Right kidney (tissue), 1 donor: ENCODE measurements at regions not wholly inside any gene's neighbourhood (a gene's known extent, or its start where the extent isn't known, plus 50 kb on each side); places are given as distances from the start of the nearest gene placed in this dataset.

ENCODE experiments used
- DNase-seq: peaks from one replicate; pipeline ENCODE4 v3.0.0-alpha.2; 2016

DNA sequence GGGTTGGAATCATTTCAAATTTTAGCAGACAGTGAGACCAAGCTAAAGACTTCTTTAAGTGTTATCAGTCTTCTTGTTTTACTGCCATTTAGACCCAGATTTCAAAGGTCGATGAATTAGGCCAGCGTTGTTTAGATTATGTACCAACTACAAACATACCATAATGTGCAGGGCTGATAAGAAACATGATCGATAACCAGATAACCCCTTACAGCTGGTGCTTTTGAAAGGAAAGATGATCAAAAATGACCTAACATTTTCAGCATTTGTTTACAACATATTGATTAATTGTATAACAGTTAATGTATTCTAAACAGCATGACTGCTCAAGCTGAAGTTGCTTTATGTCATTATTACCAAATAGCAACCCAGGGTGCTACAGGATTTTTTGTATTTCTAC lies 400.4 kb upstream of the FAM241A start:
- no peak for DNase-seq

DNA sequence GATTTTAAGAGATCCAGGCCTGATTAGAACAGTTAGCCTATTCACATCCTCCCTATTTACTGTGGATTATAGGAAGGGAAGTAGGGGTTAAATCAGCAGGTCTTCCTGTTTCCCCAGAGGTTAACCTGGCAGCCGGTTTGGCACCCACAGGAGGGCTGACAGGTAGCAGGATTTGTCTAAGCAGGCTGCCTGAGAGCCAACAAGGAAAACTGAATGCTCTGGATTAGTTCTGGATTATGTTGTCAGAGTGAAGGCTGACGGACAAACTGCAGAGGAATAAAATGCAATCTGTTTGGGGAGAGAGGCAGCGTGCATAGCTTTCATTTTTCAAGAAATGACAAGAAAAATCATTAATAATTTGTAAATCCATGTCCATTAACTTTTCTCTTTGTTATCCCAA lies 397.1 kb upstream of the FAM241A start:
- DNase-seq: no peak

DNA sequence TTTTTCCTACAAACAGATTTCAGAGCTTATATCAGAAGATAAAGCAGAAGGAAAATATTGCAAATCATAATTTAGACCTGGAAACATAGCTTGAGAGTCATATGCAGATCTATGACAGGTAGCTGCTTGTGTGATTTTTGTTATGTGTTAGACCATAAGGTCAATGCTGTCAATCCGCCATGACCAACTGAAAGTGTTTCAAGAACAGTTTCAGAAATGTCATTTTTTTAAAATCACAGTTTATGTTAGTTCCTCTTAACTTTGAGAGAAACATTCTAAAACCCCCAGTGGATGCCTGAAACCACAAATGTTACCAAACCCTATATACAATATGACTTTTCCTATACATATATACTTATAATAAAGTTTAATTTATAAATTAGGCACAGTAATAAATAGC lies 391.3 kb upstream of the FAM241A start:
- no peak for DNase-seq

DNA sequence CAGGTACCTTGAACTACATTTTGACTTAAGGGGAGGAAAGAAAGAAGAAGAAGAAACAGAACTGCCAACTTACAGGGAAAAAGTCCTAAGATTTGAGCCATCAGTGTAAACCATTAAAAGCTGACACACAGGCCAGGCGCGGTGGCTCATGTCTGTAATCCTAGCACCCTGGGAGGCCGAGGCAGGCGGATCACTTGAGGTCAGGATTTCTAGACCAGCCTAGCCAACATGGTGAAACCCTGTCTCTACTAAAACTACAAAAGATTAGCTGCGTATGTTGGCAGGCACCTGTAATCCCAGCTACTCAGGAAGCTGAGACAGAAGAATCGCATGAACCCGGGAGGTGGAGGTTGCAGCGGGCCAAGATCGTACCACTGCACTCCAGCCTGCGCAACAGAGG lies 389.7 kb upstream of the FAM241A start:
- no peak for DNase-seq

DNA sequence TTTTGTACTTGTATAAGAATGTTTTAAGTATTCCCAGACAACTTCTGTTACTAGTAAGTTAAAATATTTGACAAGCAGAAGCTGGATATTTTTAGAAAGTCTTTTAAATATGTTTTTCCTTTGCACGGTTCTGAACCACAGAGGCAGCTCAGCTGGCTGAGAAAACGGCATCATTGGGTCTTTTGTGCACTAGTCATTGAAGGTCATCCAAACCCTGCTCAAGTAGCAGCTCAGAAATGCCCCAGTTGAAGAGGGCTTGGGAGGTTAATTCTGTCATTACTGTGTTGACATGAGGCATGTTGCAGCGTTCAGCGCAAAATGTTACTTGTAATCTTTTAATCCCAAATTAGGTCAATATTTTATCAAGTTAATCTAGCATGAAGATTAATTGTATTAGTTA lies 383.7 kb upstream of the FAM241A start:
- DNase-seq: no peak

DNA sequence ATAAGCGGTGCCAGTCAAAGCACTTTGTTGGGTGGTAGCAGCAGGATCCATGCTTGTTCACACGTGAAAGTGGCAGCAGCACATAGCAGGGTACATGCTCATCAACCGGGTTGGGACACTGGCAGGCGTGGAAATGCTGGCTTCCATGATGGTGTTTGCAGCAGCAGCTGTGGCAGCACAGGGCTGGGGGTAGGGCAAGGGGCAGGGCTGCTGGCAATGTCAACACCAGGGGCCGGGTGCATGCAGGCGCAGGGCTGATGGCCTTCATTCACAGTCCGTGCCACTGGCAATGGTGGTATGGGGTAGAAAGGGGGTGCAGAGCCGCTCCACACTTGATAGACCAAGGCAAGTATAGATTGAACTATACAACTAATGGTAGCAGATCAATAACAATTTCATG lies 374.7 kb upstream of the FAM241A start:
- no peak for DNase-seq

DNA sequence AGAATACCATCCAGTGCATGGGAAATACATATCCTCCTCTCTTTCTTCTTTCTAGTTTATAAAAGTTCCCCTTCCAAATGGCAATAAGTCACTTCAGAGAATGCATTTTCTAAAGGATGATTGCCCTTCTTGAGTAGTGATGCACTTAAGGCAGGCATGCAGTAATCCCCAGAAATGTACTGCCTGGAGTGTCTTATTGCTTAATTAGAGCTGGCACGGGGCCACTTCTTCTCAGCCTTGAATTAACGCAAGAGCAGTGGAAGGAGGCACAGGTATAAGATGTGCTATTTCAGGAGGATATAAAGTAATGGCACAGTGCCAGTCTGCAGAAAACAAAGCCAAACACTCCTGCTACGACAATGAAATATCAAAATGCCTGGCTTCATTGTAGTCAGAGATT lies 371.4 kb upstream of the FAM241A start:
- no peak for DNase-seq

DNA sequence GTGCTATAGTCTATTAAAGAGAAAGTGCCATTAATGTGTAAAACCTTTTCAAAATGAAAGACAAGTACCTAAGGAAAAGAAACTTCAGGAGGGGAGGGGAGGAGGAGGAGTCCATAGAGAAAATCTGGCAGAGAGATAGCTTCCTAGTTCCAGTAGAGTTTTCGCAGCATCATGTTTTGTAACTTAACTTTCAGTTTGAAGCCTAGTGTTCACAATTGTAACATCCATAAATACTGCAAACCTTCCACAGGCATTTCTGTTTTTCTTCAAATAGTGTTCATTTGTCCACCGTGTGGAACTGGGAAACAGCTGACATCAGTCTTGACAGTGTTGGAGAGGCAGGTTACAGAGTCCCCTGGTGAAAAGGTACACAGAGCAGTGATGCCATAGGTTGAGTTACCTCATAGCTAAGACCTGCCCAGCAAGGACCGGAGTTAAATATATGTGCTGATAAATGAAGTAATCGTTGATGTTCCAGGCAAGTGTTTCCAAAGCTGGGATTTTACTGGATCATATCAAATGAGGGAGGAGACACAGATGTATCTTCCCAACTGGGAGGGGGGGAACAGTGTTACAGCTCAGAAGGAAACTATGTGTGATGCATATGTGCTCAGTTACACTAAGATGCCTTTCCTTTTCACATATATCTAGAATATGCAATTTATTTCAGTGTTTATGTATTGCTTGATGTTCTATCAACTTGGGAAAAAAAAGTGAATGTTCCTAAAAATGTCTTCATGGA lies 369.5 kb upstream of the FAM241A start:
- no peak for DNase-seq

DNA sequence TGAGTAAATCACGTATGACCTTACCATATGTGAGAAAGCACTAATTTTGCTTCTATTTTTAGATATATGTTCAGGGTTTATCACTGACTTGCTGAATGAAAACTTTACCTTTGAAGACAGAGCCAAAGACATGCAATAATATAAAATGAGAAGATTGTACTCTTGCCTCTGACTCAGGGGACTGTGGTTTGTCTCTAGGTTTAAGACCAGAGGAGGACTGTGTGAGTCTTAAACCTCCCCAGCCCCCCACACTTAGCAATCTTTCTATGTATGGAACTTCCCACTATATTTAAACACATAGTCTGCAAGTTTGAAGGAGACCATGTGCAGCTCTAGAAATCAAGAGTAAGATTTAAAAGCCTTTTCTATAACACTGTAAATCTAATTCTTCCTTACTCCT lies 368.7 kb upstream of the FAM241A start:
- no peak for DNase-seq

DNA sequence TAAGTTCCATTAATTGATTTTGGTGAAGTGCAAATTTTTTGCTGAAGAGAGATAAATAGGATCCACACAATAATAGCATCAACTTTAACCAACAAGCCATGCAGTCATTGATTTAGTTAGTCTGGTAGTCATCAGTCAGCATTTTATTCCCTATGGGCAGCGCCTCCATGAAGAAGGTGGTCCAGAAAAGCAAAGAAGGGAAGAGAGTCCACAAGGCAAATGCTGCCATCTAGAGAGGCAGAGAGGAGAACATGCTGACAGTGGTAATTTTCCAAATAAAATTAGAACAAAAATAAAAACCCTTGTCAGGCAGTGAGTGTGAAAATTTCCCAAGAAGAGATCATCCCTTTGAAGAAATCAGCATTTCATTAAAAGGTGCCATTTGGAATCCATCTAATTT lies 366.7 kb upstream of the FAM241A start:
- DNase-seq: no peak

DNA sequence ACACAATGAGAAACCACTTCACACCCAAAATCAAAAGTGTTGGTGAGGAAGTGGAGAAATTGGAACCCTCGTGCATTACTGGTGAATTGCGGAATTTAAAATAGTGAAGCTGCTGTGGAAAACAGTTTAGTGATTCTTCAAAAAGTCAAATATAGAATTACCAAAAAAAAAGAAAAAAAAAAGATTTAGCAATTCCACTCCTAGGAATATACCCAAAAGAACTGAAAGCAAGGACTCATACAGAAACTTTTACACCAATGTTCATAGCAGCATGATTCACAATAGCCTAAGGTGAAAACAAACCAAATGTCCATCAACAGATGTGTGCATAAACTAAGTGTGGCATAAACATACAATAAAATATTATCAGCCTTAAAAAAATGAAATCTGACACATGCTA lies 364.3 kb upstream of the FAM241A start:
- DNase-seq: no peak

DNA sequence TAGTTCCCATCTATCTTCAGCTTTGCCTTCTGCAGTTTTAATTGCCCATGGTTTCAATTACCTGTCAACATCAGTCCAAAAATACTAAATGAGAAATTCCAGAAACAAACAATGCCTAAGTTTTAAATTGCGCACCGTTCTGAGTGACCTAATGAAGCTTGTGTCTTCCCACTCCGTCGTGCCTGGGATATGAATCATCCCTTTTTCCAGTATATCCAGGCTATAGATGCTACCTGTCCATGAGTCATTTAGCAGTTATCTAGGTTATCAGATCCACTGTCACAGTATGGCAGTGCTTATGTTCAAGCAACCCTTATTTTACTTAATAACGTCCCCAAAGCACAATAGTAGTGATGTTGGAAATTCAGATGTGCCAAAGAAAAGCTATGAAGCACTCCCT lies 363.6 kb upstream of the FAM241A start:
- DNase-seq: no peak

DNA sequence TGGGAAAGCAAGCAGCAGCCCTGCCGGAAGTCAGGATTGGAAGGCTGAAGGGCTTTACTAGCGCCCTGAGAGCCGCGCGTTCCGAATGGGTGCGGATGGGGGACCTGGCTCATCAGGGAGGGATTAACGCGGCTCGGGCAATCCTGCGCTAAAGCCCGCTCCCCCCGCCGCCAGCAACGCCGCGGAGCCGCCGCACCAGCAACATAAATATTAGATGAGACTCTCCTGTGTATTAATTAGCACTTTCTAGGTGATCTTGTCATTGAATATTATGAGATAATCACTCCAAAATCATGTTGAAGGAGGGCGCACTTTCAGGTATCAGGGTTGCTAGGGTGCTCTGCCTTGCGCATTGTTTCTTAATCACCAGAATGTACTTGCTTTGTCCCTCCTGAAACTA lies 357.2 kb upstream of the FAM241A start:
- peak; percentile 28 for DNase-seq

DNA sequence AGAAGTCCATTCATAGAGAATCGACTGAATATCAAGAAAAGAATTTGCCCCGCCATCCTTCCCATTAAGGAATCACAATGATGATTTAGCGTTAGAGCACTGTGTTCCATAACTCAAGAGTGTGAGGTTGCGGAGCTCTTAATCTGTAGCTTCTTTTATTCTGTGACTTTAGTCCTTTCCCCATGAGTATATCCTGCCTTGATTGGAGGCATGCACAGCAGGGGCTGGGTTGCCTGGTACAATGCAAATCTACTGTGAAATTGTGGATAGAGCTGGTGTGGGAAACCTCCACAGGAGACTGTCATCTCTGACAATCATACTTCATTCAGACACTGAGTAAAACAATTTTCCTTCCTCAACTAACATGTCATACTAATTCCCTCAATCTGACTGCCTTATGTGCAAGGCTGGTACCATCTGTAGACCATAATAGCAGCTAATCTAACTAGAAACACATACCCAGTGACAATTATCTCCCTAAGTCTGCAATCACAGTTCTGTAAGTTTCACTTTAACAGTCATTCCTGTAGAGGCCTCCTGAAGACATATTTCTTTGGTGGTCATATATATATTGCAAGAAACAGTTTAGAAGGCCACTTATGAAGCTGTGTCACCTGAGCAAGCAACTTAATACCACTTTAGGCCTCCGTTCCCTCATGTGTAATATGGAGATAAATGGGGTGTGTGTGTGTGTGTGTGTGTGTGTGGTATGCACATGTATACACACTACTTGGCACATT lies 355.2 kb upstream of the FAM241A start:
- no peak for DNase-seq

DNA sequence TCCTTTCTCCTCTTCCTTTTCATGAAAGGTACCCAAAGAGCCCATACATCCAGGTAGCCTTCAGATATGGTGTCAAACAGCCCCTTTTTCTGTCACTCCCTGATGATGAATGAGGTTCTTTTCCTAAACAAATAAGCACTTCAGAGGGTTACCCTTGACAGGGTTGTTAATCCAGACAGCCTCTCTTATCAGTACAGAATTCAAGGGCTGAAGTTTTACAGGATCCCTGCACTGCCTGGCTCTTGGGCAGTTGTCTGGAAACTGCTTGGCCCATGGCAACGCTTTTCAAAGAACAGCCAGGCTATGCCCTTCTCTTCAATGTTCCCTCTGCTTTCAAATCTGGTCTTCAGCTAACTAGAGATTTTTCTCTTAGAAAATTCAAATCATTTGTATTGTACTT lies 352.6 kb upstream of the FAM241A start:
- no peak for DNase-seq

DNA sequence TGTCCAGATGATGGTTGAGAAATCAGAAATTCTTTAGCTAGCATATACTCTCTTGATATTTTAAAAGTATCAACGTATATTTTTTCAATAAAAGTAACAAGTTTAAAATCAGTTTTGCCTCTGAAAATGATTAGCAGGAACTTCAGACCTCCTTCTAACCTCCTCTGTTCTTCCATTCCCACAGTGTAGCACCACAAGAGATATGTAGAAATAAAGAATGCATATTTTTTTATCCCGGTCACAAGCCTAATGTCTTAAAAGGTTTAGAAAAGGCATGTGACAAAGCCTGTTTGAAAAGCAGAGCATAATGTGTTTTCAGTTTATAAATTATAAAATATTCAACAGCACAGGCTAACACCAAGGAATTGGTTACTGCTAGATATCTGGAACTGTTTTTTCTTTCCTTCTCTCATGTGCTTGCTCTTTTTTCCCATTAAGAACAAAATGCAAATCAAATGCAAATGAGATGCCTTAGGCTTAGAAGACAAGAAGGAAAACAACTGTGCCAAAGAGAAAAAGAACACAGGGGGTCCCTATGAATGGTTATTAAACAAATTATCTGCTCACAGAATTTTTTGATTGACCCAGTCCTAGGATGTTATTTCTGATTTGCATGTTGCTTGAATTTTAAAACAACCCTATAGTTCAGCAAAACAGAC lies 351.7 kb upstream of the FAM241A start:
- DNase-seq: no peak

DNA sequence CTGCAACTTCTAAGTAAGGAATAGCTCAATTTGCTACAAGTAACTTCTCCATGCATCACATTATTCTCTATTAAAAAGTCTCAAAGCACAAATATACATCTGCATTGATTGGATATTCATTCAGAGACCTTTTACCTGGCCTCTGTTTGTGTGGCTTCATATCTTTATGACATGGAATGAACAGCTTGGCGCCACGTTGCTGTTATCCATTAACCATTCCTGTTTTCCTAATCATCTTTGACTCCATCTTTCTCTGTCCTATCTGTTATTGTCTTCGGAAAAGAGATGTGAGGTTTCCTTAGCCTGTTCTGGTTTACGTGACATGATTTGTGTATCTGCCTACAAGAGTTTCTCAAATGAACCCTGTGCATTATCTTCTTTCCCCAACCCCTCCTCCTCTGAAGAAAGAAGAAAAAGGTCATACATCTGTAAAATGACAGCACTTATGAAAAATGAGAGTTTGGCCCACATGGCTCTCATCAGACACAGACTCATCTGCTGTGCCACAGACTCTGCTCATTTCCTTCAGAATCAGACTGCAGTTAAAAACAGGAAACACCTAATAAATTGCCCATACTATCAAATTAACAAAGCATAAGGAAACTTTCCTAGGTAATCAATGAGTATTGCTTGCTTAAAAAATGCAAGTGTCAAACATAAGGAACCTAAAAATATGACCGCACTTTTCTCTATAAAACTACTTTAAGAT lies 347.6 kb upstream of the FAM241A start:
- no peak for DNase-seq

DNA sequence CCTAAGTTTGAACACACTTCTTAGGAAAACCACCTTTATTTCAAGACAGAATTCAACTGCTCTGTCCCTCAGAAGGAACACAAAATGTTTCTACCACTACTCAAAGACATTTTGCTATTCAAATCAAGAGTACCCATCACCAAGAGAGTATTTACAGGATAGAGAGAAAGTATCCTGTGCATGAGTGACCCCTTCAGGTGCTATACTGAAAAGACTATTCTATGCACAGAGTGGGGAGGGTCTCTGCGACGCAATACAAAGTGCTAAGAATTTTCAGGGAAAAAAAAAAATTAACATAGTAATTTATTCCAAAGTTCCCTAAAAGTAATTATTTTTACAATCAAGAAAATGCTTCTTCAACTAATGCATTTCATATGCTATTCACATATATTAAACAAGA lies 346.4 kb upstream of the FAM241A start:
- no peak for DNase-seq

DNA sequence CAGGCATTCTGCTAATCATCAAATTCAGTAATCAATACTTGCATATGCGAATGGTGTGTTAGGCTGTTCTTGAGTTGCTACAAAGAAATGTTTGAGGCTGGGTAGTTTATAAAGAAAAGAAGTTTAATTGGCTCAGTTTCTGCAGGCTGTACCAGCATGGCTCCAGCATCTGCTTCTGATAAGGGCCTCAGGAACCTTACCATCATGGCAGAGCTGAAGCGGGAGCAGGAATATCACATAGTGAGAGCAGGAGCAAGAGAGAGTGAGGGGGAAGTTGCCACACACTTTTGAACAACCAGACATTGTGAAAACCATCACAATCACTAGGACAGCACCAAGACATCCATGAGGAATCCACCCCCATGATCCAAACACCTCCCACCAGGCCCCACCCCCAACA lies 344.7 kb upstream of the FAM241A start:
- no peak for DNase-seq

DNA sequence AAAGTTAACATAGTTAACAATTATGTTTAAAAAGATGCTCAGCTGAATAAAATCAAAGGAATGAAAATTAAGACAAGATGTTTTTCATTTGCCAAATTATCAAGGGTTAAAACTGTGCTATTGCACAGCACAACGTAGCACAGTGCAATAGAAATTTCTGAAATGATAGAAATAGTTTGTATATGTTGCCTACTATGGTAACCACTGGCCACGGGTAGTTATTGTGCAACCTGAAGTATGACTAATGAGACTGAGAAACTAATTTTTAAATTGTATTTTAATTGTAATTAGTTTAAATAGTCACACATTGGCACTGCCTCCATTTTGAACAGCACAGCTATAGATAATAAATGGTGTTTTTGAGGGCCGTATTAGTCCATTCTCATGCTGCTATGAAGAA lies 343.1 kb upstream of the FAM241A start:
- no peak for DNase-seq

DNA sequence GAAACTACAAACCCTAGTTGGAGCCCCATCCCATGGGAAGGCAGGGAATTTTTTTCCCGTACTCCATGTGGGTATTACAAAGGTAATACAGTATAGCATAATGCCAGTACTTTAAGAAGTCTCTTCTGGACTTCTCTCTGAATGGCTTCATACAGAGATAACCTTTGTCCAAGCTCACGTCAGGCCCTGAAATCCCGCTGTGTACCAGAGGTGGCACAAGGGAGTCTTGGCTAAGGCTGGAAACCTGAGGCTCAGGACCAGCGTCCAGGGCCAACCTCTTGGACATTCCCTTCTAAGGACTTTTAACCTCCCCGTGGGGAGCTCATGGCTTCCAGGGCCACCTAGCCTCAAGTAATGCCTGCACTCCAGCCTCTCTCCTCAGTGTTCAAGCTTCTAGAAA lies 338.9 kb upstream of the FAM241A start:
- DNase-seq: no peak

DNA sequence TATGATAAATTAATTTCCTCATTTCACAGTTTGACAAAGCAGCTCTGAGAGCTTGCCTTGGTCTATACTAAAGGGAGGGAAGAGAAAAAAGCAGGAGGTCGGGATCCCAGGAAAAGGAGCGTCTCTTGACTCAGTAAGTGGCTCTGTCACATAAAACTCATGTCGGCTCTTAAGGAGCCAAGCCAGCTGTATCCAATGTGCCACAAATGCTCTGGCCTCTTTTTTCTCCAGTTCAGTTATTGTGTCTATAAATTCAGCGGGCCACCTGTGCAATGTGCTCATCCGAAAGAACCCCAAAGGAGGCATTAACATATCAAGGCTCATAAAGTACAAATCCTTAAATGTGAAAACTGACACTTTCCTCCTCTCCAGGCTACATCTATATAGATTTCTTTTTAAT lies 337.7 kb upstream of the FAM241A start:
- DNase-seq: no peak

DNA sequence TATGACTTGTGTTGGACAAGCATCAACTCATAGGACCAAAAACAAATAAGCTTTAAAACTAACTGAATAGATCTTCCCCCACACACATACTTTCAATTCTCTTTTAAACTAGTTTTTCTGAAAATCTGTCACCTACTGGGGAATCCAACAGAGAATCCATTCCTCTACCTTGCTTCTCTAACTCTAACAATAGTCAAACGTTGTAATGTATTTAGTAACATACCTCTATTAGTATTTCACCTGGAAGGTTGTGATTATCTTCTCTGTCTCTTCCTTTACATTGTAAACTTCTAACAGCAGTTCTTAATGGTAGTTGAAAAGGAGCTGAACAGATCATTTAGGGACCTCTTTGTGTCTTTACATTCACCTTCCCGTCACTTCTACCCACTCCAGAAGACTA lies 337.1 kb upstream of the FAM241A start:
- DNase-seq: no peak
